ENCODE measurements at regions not wholly inside any gene's neighbourhood (a gene's known extent, or its start where the extent isn't known, plus 50 kb on each side); places are given as distances from the start of the nearest gene placed in this dataset.

DNA sequence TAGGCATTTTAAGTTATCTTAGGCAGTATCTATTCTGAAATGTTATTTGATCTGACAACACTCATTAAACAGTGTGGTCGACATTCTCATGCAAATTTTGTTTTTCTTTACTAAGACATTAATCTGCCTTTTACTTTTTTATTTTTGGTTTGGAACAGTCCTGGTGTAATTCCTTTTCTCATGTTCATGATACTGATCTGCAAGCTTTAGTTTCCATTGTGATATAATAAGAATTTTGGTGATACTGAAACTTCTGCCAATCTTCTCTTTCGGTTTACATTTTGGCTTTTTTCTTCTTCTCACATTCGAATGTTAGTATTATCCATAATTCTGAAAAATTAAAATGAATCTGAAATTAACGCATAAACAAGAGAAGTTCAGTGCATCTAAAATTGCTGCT lies 281.9 kb upstream of the MTPN start:
- H3K36me3 ChIP-seq, result no peaks in the 10 kb centered on the region
- H3K9me3 ChIP-seq, result peaks cover 0 to 50% (median 27%) of the 10 kb centered on the region in 4 donors
- H3K27me3 ChIP-seq, result no peaks in the 10 kb centered on the region
- intact Hi-C loops (cut with DNase I; ENCODE audit: low total_unique reads), result no loop called here
- WGBS, 5 donors, result 85 to 92% (median 87%) methylated on average over 4 of the region's 4 CpGs
- no peaks in the 10 kb centered on the region for H3K4me1 ChIP-seq
- no peak for DNase-seq
- H3K4me3 ChIP-seq, result no peak overlapping the region
- TF ChIP-seq CTCF (IDR thresholded peaks at IDR 0.05), result no peak
- no peak for TF ChIP-seq EP300 (IDR thresholded peaks at IDR 0.05)
- TF ChIP-seq POLR2A (IDR thresholded peaks at IDR 0.05), result no peak
- no peak for TF ChIP-seq POLR2AphosphoS5 (IDR thresholded peaks at IDR 0.05)
- H3K27ac ChIP-seq, result no peak overlapping the region

GRCh38 chr7:136256491-136256890 lies 279.3 kb upstream of the MTPN start:
- no peaks in the 10 kb centered on the region for H3K4me1 ChIP-seq
- intact Hi-C loops (cut with DNase I; ENCODE audit: low total_unique reads), result no loop called here
- WGBS, 5 donors, result 78 to 88% (median 85%) methylated on average over 3 of the region's 3 CpGs
- no peak overlapping the region for H3K4me3 ChIP-seq
- no peaks in the 10 kb centered on the region for H3K27me3 ChIP-seq
- H3K9me3 ChIP-seq, result peaks cover 0 to 29% (median 16%) of the 10 kb centered on the region in 4 donors
- no peak for TF ChIP-seq POLR2A (IDR thresholded peaks at IDR 0.05)
- TF ChIP-seq CTCF (IDR thresholded peaks at IDR 0.05), result no peak
- no peaks in the 10 kb centered on the region for H3K36me3 ChIP-seq
- H3K27ac ChIP-seq, result no peak overlapping the region
- no peak for DNase-seq

DNA sequence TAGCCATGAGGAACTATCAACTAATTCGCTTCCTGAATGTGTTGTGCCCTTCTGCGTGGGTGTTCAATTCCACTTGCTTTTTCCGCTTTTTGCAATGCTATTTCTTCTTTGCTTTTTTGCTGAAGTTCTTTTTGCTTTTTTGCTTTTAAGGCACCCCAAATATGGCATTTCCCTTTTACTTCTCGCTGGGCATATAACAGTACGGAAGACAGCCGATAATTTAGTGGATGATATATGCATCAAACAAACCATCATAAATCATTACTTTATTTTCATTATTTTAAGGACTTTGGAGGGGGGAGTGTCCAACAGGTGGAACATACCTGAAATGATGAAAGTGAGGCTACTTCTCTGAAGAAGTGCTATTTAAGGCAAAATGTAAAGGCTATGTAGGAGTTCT lies 277.0 kb upstream of the MTPN start:
- Histone ChIP-seq H3K27me3 (no peaks in the 10 kb centered on the region), H3K4me3 (no peak overlapping the region), H3K36me3 (no peaks in the 10 kb centered on the region), H3K9me3 (peaks cover 0 to 11% (median 3%) of the 10 kb centered on the region in 4 donors), H3K27ac (no peak overlapping the region), H3K4me1 (no peaks in the 10 kb centered on the region)
- DNase-seq, result no peak
- TF ChIP-seq POLR2AphosphoS5 (IDR thresholded peaks at IDR 0.05) (no peak), EP300 (IDR thresholded peaks at IDR 0.05) (no peak), POLR2A (IDR thresholded peaks at IDR 0.05) (no peak), CTCF (IDR thresholded peaks at IDR 0.05) (no peak)
- intact Hi-C loops (cut with DNase I; ENCODE audit: low total_unique reads), result no loop called here
- 60 to 81% (median 78%) methylated on average over 6 of the region's 6 CpGs for WGBS, 5 donors

GRCh38 chr7:136251826-136252225 lies 274.7 kb upstream of the MTPN start:
- no peak overlapping the region for H3K27ac ChIP-seq
- WGBS, 5 donors, result 67 to 76% (median 72%) methylated on average over 3 of the region's 3 CpGs
- H3K27me3 ChIP-seq, result no peaks in the 10 kb centered on the region
- DNase-seq, result no peak
- no peaks in the 10 kb centered on the region for H3K4me1 ChIP-seq
- H3K9me3 ChIP-seq, result peaks cover 0 to 11% (median 3%) of the 10 kb centered on the region in 4 donors
- H3K36me3 ChIP-seq, result no peaks in the 10 kb centered on the region
- intact Hi-C loops (cut with DNase I; ENCODE audit: low total_unique reads), result no loop called here
- no peak for TF ChIP-seq EP300 (IDR thresholded peaks at IDR 0.05)
- TF ChIP-seq POLR2A (IDR thresholded peaks at IDR 0.05), result no peak
- TF ChIP-seq CTCF (IDR thresholded peaks at IDR 0.05), result no peak
- no peak for TF ChIP-seq POLR2AphosphoS5 (IDR thresholded peaks at IDR 0.05)
- no peak overlapping the region for H3K4me3 ChIP-seq

Data from stomach (tissue), 8 donors.